ENCODE measurements at regions not wholly inside any gene's neighbourhood (a gene's known extent, or its start where the extent isn't known, plus 50 kb on each side); places are given as distances from the start of the nearest gene placed in this dataset.

DNA sequence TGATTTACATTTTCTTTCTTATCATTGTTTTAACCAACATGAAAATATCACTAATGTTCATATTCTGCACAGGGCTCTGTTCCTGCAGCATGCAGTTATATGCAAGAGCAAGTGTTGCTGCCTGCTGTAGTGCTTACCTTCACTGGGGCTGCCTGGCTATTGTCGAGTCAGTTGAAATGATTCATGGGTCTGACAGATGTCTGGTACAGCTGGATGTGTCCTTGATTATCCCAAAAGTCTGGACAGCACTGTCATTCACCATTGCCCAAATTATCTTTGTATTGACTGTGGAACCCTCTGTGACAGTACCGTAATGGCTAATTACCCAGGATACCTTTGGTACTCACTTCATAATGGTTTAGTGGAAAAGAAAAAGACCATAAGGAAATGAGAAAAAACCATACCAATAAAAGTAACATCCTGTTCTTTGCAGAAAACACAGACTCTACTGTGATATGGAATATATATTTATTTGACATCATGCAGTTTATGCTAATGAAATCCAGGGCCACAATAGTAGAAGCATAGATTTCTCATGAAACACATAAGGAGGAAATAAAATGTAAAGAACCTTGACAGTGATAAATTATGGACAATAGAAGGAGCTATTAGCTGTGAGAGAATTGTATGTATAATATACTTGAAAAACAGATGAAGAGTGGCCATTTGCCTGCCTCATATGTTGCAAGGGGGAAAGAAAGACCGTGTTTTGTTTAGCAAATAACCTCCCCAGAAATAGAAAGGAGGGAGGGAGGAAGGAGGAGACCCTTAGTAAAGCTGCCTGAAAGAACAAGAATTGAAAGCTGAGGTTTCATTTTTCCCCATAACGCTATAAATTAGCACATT lies 249.8 kb upstream of the ATP5MC3 start:
- no peak for TF ChIP-seq CTCF (conservative IDR thresholded peaks at IDR 0.05)
- no peak for TF ChIP-seq ZFX (IDR thresholded peaks at IDR 0.05)

Data from C4-2B (cell line).